B cell (primary cell): ENCODE measurements at regions not wholly inside any gene's neighbourhood (a gene's known extent, or its start where the extent isn't known, plus 50 kb on each side); places are given as distances from the start of the nearest gene placed in this dataset.

Source experiments
- ATAC-seq: fragments of 200-7000 bp; cut with Tn5 transposase; one replicate; pipeline ENCODE4 v1.10.0; 2021; ENCODE audit warnings: low read depth, mild to moderate bottlenecking, moderate number of reproducible peaks, moderate library complexity
- CTCF ChIA-PET: fragments of 350-600 bp; sonication (Branson Sonifier 250); formaldehyde crosslinking; loops from one replicate; lab custom pipeline; 2021; ENCODE audit warnings: antibody characterized with exemption, inconsistent platforms; lab: Charles Lee
- POLR2A ChIA-PET: fragments of 350-600 bp; sonication (Branson Sonifier 250); formaldehyde crosslinking; loops from one replicate; lab custom pipeline; 2021; ENCODE audit warnings: antibody characterized with exemption; lab: Charles Lee
- DNase-seq: peaks from one replicate; pipeline ENCODE4 v3.0.0; 2013
- H2AFZ ChIP-seq: 2 replicates; pipeline ENCODE4 v1.6.1; 2012; ENCODE audit warnings: mild to moderate bottlenecking, low read depth, low read length; ENCODE audit not compliant: insufficient read depth, poor library complexity, severe bottlenecking
- H3K27ac ChIP-seq, 2 donors: 1 replicate in 1 of 2; 2 replicates in 1 of 2; pipeline ENCODE4 v1.5.1; 2012 to 2013; ENCODE audit warnings: low read length in 2 of 2, mild to moderate bottlenecking in 2 of 2, moderate library complexity in 1 of 2
- H3K27me3 ChIP-seq, 4 experiments: fragments of 200-600 bp in 1 of 4; sonication (generic) in 1 of 4; replicated peaks in 1 of 4; 1 replicate in 2 of 4; 2 replicates in 2 of 4; pipeline versions ENCODE4 v1.6.1 to v1.7.0; 2013 to 2016; ENCODE audit warnings: low read length in 3 of 4, mild to moderate bottlenecking in 2 of 4, mixed read lengths in 1 of 4, moderate library complexity in 1 of 4; ENCODE audit not compliant: insufficient read depth in 4 of 4, control insufficient read depth in 3 of 4; ENCODE audit errors: control extremely low read depth in 1 of 4
- H3K36me3 ChIP-seq, 2 experiments: replicated peaks in 1 of 2; 1 replicate in 1 of 2; 2 replicates in 1 of 2; pipeline versions ENCODE4 v1.6.1 to v1.7.1; 2013; ENCODE audit warnings: low read length in 1 of 2; ENCODE audit not compliant: insufficient read depth in 2 of 2, control insufficient read depth in 1 of 2; ENCODE audit errors: control extremely low read depth in 1 of 2, extremely low read depth in 1 of 2
- H3K4me1 ChIP-seq, 2 donors: fragments of 200-600 bp in 1 of 2; sonication (generic) in 1 of 2; 1 replicate in 1 of 2; 2 replicates in 1 of 2; pipeline versions ENCODE4 v1.5.1 to v1.6.1; 2013 to 2017; ENCODE audit warnings: low read length in 2 of 2; ENCODE audit not compliant: control insufficient read depth in 2 of 2, insufficient read depth in 2 of 2
- H3K4me2 ChIP-seq: replicated peaks from 2 replicates; pipeline ENCODE3; 2012; ENCODE audit warnings: mild to moderate bottlenecking, low read depth, low read length; ENCODE audit not compliant: poor library complexity, severe bottlenecking
- H3K4me3 ChIP-seq, 5 experiments: fragments of 200-600 bp in 1 of 5; sonication (generic) in 1 of 5; 1 replicate in 3 of 5; 2 replicates in 2 of 5; pipeline versions ENCODE4 v1.5.1 to v1.7.0; 2011 to 2016; ENCODE audit warnings: low read length in 4 of 5, mild to moderate bottlenecking in 4 of 5, low read depth in 2 of 5, control low read depth in 1 of 5, moderate library complexity in 1 of 5; ENCODE audit not compliant: insufficient read depth in 1 of 5; ENCODE audit errors: control extremely low read depth in 1 of 5, extremely low read depth in 1 of 5
- H3K79me2 ChIP-seq: fragments of 200-600 bp; sonication (generic); one replicate; pipeline ENCODE4 v1.6.0; 2016; ENCODE audit warnings: low read length; ENCODE audit not compliant: control insufficient read depth, insufficient read depth
- H3K9ac ChIP-seq: fragments of 200-600 bp; sonication (generic); 2 replicates; pipeline ENCODE4 v1.6.1; 2017; ENCODE audit warnings: mild to moderate bottlenecking, low read length, moderate library complexity
- H3K9me3 ChIP-seq, 3 donors: one replicate each; pipeline versions ENCODE4 v1.6.1 to v1.7.1; 2013; ENCODE audit warnings: low read length in 2 of 3; ENCODE audit not compliant: control insufficient read depth in 2 of 3, insufficient read depth in 1 of 3; ENCODE audit errors: control extremely low read depth in 1 of 3
- H4K20me1 ChIP-seq: 2 replicates; pipeline ENCODE4 v1.6.0; 2012; ENCODE audit warnings: mild to moderate bottlenecking, low read length; ENCODE audit not compliant: insufficient read depth, control insufficient read depth, poor library complexity, severe bottlenecking
- H3K27ac Mint-ChIP-seq: one replicate; pipeline ENCODE4 v1.8.0; 2021; ENCODE audit warnings: mixed read lengths
- H3K27me3 Mint-ChIP-seq: one replicate; pipeline ENCODE4 v1.8.0; 2021; ENCODE audit warnings: mixed read lengths
- H3K4me1 Mint-ChIP-seq: one replicate; pipeline ENCODE4 v1.8.0; 2021; ENCODE audit warnings: mixed read lengths
- H3K4me3 Mint-ChIP-seq: one replicate; pipeline ENCODE4 v1.8.0; 2021; ENCODE audit warnings: mixed read lengths
- H3K9me3 Mint-ChIP-seq: one replicate; pipeline ENCODE4 v1.8.0; 2022; ENCODE audit warnings: mixed read lengths; ENCODE audit not compliant: insufficient read depth
- EZH2 ChIP-seq: IDR thresholded peaks from 2 replicates; pipeline ENCODE4 v1.6.1; 2012; ENCODE audit warnings: borderline replicate concordance, low read depth, mild to moderate bottlenecking, moderate library complexity, low read length; ENCODE audit not compliant: insufficient read depth, poor library complexity, severe bottlenecking
- WGBS: methylation state at CpG from one replicate; pipeline ENCODE4 v1.1.5; 2013; ENCODE audit warnings: missing lambda C conversion rate; ENCODE audit not compliant: insufficient coverage; 5-methylcytosine and 5-hydroxymethylcytosine counted together
- intact Hi-C: fragments of 100-400 bp; cut with micrococcal nuclease; formaldehyde crosslinking; loops from one replicate; pipeline ENCODE4 v1.10.0; 2022
- TF ChIP-seq, protein P1 (sequence below): fragments of 200-600 bp; IDR thresholded peaks from one replicate; pipeline ENCODE4 v1.8.0; 2022; ENCODE audit warnings: antibody characterized with exemption, mild to moderate bottlenecking

DNA sequence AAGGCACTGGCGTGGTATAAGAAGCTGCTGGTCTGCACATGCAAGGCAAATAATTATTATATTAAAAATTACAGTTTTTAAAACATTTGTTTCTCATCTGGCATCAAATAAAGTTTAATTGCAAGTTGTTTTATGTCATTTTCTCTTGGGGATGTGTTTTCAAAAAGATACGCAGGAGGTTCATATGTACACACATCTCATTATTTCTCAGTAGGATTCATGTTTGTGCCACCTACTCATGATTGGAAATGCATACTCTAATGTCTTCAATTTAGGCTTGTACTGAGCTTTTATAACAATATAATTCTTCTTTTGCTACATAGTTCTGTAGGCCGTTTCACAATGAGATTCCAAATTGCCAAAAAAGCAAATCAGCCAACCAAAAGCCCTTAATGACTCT lies 244.2 kb upstream of the MEF2C start:
- DNase-seq (no peak), ATAC-seq (no peak)
- H3K4me1 Mint-ChIP-seq, result peaks cover 8% of the 10 kb centered on the region
- Histone ChIP-seq H3K27me3 (no peaks in the 10 kb centered on the region), H3K4me1 (peaks cover 0 to 6% of the 10 kb centered on the region in 2 donors), H3K4me2 (no peak overlapping the region), H3K79me2 (no peaks in the 10 kb centered on the region), H4K20me1 (no peaks in the 10 kb centered on the region), H3K36me3 (no peaks in the 10 kb centered on the region), H3K27ac (no peak overlapping the region), H2AFZ (no peak overlapping the region), H3K9ac (no peak overlapping the region), H3K4me3 (no peak overlapping the region), H3K9me3 (no peaks in the 10 kb centered on the region)
- no peaks in the 10 kb centered on the region for H3K27me3 Mint-ChIP-seq
- TF ChIP-seq, protein P1, sequence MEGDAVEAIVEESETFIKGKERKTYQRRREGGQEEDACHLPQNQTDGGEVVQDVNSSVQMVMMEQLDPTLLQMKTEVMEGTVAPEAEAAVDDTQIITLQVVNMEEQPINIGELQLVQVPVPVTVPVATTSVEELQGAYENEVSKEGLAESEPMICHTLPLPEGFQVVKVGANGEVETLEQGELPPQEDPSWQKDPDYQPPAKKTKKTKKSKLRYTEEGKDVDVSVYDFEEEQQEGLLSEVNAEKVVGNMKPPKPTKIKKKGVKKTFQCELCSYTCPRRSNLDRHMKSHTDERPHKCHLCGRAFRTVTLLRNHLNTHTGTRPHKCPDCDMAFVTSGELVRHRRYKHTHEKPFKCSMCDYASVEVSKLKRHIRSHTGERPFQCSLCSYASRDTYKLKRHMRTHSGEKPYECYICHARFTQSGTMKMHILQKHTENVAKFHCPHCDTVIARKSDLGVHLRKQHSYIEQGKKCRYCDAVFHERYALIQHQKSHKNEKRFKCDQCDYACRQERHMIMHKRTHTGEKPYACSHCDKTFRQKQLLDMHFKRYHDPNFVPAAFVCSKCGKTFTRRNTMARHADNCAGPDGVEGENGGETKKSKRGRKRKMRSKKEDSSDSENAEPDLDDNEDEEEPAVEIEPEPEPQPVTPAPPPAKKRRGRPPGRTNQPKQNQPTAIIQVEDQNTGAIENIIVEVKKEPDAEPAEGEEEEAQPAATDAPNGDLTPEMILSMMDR, result no peak
- TF ChIP-seq EZH2, result no peak
- CTCF ChIA-PET, result no interaction called here
- no peak overlapping the region for H3K4me3 Mint-ChIP-seq
- H3K27ac Mint-ChIP-seq, result no peak overlapping the region
- POLR2A ChIA-PET, result no interaction called here
- 100% methylated on average over 1 of the region's 3 CpGs for WGBS
- intact Hi-C loops, result no loop called here
- H3K9me3 Mint-ChIP-seq, result no peaks in the 10 kb centered on the region

DNA sequence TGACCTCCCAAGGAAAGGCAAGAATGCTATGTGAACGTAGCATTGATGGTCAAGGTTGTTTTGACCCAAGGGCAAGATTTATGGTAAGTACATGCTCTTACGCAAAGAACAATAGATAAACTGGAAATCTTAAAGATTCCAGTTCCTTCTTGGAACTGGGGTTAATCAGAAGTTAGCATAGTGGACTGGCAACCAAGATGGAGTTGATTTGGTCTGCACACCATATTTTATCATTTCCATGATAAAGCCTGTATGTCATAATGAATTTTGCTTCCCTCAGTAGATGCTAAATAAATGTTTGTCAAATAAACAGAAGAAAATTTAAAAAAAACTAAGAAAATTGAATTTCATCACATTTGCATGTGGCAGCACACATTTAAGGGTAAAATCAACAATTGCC lies 242.4 kb upstream of the MEF2C start:
- POLR2A ChIA-PET, result no interaction called here
- Histone ChIP-seq H3K4me1 (peaks cover 0 to 6% of the 10 kb centered on the region in 2 donors), H3K79me2 (no peaks in the 10 kb centered on the region), H3K27me3 (no peaks in the 10 kb centered on the region), H3K4me2 (no peak overlapping the region), H3K27ac (no peak overlapping the region), H3K36me3 (no peaks in the 10 kb centered on the region), H2AFZ (no peak overlapping the region), H3K9ac (no peak overlapping the region), H3K9me3 (peaks cover 0 to 4% (median 0%) of the 10 kb centered on the region in 3 donors), H4K20me1 (no peaks in the 10 kb centered on the region), H3K4me3 (no peak overlapping the region)
- 100% methylated on average over 1 of the region's 2 CpGs for WGBS
- Mint-ChIP-seq H3K9me3 (no peaks in the 10 kb centered on the region), H3K4me1 (peaks cover 8% of the 10 kb centered on the region), H3K27ac (no peak overlapping the region), H3K4me3 (no peak overlapping the region), H3K27me3 (no peaks in the 10 kb centered on the region)
- intact Hi-C loops, result no loop called here
- TF ChIP-seq EZH2, result no peak
- TF ChIP-seq, protein P1, result no peak
- ATAC-seq (no peak), DNase-seq (no peak)
- CTCF ChIA-PET, result no interaction called here
